DOHH2 (cell line): ENCODE measurements at regions not wholly inside any gene's neighbourhood (a gene's known extent, or its start where the extent isn't known, plus 50 kb on each side); places are given as distances from the start of the nearest gene placed in this dataset.

Source experiments
- H3F3A ChIP-seq: fragments of 200-600 bp; sonication (generic), shearing (Covaris generic); 2 replicates; pipeline ENCODE4 v1.6.0; 2016; ENCODE audit warnings: antibody characterized with exemption, mild to moderate bottlenecking; ENCODE audit not compliant: control insufficient read depth, insufficient read depth
- H3K27ac ChIP-seq: fragments of 200-600 bp; sonication (generic); 2 replicates; pipeline ENCODE4 v1.5.1; 2014; ENCODE audit warnings: low read depth, mild to moderate bottlenecking, low read length, moderate library complexity
- H3K27me3 ChIP-seq: fragments of 200-600 bp; sonication (generic); 2 replicates; pipeline ENCODE4 v1.6.1; 2014; ENCODE audit warnings: mild to moderate bottlenecking, low read length, mixed read lengths; ENCODE audit not compliant: control insufficient read depth
- H3K36me3 ChIP-seq: fragments of 200-600 bp; sonication (generic); 2 replicates; pipeline ENCODE4 v1.6.1; 2014; ENCODE audit warnings: mild to moderate bottlenecking, low read length, moderate library complexity, mixed read lengths; ENCODE audit not compliant: control insufficient read depth
- H3K4me1 ChIP-seq: fragments of 200-600 bp; sonication (generic); 2 replicates; pipeline ENCODE4 v1.6.1; 2014; ENCODE audit warnings: mild to moderate bottlenecking, low read length, mixed read lengths; ENCODE audit not compliant: control insufficient read depth
- H3K4me2 ChIP-seq: fragments of 200-600 bp; sonication (generic); 2 replicates; pipeline ENCODE4 v1.6.0; 2014; ENCODE audit warnings: mild to moderate bottlenecking, low read length, moderate library complexity
- H3K4me3 ChIP-seq: fragments of 200-600 bp; sonication (generic); 2 replicates; pipeline ENCODE4 v1.5.1; 2014; ENCODE audit warnings: mild to moderate bottlenecking, low read length, mixed read lengths
- H3K79me2 ChIP-seq: fragments of 200-600 bp; sonication (generic); 2 replicates; pipeline ENCODE4 v1.6.1; 2014; ENCODE audit warnings: mild to moderate bottlenecking, low read length, mixed read lengths; ENCODE audit not compliant: control insufficient read depth
- H3K9me2 ChIP-seq: fragments of 200-600 bp; sonication (generic); replicated peaks from 2 replicates; pipeline ENCODE4 v1.6.1; 2014; ENCODE audit warnings: mild to moderate bottlenecking, low read length, mixed read lengths; ENCODE audit not compliant: control insufficient read depth
- H3K9me3 ChIP-seq: fragments of 200-600 bp; sonication (generic); 2 replicates; pipeline ENCODE4 v1.6.1; 2014; ENCODE audit warnings: antibody characterized with exemption, low read length, mixed read lengths; ENCODE audit not compliant: control insufficient read depth, insufficient read depth
- H4K20me1 ChIP-seq: fragments of 200-600 bp; sonication (generic); 2 replicates; pipeline ENCODE4 v1.6.0; 2014; ENCODE audit warnings: low read depth, mild to moderate bottlenecking, antibody characterized with exemption, low read length, moderate library complexity; ENCODE audit not compliant: control insufficient read depth, insufficient read depth
- EZH2phosphoT487 ChIP-seq: fragments of 200-600 bp; sonication (generic); IDR thresholded peaks from 2 replicates; pipeline ENCODE4 v1.6.1; 2017; ENCODE audit warnings: borderline replicate concordance, mild to moderate bottlenecking, antibody characterized with exemption, low read length, moderate library complexity, mixed read lengths
- TF ChIP-seq, protein P1 (sequence below): fragments of 200-600 bp; sonication (generic); IDR thresholded peaks from one replicate; pipeline ENCODE4 v1.5.1; 2014; ENCODE audit warnings: antibody characterized with exemption, mild to moderate bottlenecking, low read depth, low read length; ENCODE audit not compliant: poor library complexity, severe bottlenecking

GRCh38 chrX:28120072-28120471 lies 138.8 kb upstream of the DCAF8L1 start:
- TF ChIP-seq, protein P1, sequence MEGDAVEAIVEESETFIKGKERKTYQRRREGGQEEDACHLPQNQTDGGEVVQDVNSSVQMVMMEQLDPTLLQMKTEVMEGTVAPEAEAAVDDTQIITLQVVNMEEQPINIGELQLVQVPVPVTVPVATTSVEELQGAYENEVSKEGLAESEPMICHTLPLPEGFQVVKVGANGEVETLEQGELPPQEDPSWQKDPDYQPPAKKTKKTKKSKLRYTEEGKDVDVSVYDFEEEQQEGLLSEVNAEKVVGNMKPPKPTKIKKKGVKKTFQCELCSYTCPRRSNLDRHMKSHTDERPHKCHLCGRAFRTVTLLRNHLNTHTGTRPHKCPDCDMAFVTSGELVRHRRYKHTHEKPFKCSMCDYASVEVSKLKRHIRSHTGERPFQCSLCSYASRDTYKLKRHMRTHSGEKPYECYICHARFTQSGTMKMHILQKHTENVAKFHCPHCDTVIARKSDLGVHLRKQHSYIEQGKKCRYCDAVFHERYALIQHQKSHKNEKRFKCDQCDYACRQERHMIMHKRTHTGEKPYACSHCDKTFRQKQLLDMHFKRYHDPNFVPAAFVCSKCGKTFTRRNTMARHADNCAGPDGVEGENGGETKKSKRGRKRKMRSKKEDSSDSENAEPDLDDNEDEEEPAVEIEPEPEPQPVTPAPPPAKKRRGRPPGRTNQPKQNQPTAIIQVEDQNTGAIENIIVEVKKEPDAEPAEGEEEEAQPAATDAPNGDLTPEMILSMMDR, result no peak
- TF ChIP-seq EZH2phosphoT487, result no peak
- Histone ChIP-seq H3K27me3 (no peaks in the 10 kb centered on the region), H3F3A (no peaks in the 10 kb centered on the region), H3K9me2 (no peaks in the 10 kb centered on the region), H3K9me3 (no peaks in the 10 kb centered on the region), H3K27ac (no peak overlapping the region), H3K36me3 (no peaks in the 10 kb centered on the region), H3K79me2 (no peaks in the 10 kb centered on the region), H3K4me1 (no peaks in the 10 kb centered on the region), H3K4me3 (no peak overlapping the region), H4K20me1 (no peaks in the 10 kb centered on the region), H3K4me2 (no peak overlapping the region)

GRCh38 chrX:28108186-28108945 lies 127.1 kb upstream of the DCAF8L1 start:
- Histone ChIP-seq H3K27ac (no peak overlapping the region), H3K9me3 (no peaks in the 10 kb centered on the region), H3K4me2 (no peak overlapping the region), H3K27me3 (no peaks in the 10 kb centered on the region), H3F3A (no peaks in the 10 kb centered on the region), H3K9me2 (no peaks in the 10 kb centered on the region), H3K79me2 (no peaks in the 10 kb centered on the region), H4K20me1 (no peaks in the 10 kb centered on the region), H3K4me3 (no peak overlapping the region), H3K4me1 (no peaks in the 10 kb centered on the region), H3K36me3 (no peaks in the 10 kb centered on the region)
- no peak for TF ChIP-seq EZH2phosphoT487
- TF ChIP-seq, protein P1, result no peak

DNA sequence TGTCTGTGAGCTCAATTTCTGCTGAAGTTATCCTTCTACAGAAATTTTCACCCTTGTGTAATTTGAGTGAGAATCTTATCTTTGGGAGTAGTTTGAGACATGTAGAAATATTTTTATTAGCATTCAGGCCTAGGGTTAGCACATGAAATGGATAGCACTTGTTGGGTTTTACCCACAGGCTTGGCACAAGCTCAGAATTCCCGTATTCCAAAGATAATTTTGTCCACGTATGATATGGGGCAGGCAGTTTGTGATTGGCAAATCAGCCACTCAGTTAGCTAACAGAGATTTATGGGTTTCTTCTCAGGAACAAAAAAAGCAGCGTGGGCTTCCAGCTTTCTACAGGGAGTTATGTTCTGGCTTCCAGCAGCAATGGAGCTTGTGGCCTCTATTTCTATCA lies 117.9 kb upstream of the DCAF8L1 start:
- Histone ChIP-seq H3K9me2 (no peaks in the 10 kb centered on the region), H3K36me3 (no peaks in the 10 kb centered on the region), H3K79me2 (no peaks in the 10 kb centered on the region), H3K4me1 (no peaks in the 10 kb centered on the region), H3K4me3 (no peak overlapping the region), H3F3A (no peaks in the 10 kb centered on the region), H3K27ac (no peak overlapping the region), H4K20me1 (no peaks in the 10 kb centered on the region), H3K9me3 (no peaks in the 10 kb centered on the region), H3K27me3 (no peaks in the 10 kb centered on the region), H3K4me2 (no peak overlapping the region)
- TF ChIP-seq EZH2phosphoT487, result no peak
- TF ChIP-seq, protein P1, result no peak
